Ovary (tissue), 7 donors: ENCODE measurements at regions not wholly inside any gene's neighbourhood (a gene's known extent, or its start where the extent isn't known, plus 50 kb on each side); places are given as distances from the start of the nearest gene placed in this dataset.

ENCODE experiments used
- DNase-seq, 5 donors: peaks; one replicate each; pipeline ENCODE4 v3.0.0-alpha.2; 2019 to 2020
- H3K27ac ChIP-seq, 2 donors: fragments of 200-600 bp; one replicate each; pipeline versions ENCODE4 v1.5.1 to v1.8.0; 2019 to 2022
- H3K27me3 ChIP-seq: fragments of 200-600 bp; one replicate; pipeline ENCODE4 v1.8.0; 2022
- H3K36me3 ChIP-seq: fragments of 200-600 bp; sonication (generic); one replicate; pipeline ENCODE4 v1.5.1; 2019
- H3K4me1 ChIP-seq: one replicate; pipeline ENCODE4 v1.8.1; 2013; ENCODE audit warnings: mild to moderate bottlenecking, moderate library complexity; ENCODE audit not compliant: insufficient read depth
- H3K4me3 ChIP-seq: fragments of 200-600 bp; sonication (generic); one replicate; pipeline ENCODE4 v1.5.1; 2017
- H3K9me3 ChIP-seq, 2 donors: fragments of 200-600 bp in 1 of 2; sonication (generic) in 1 of 2; one replicate each; pipeline versions ENCODE4 v1.5.1 to v1.8.1; 2013 to 2019; ENCODE audit warnings: mild to moderate bottlenecking in 1 of 2, moderate library complexity in 1 of 2
- CTCF ChIP-seq, 3 donors: fragments of 450-650 bp in 2 of 3; fragments of 200-600 bp in 1 of 3; IDR thresholded peaks; one replicate each; pipeline versions ENCODE4 v1.5.1 to v1.8.0; 2016 to 2022; ENCODE audit warnings: antibody characterized with exemption in 3 of 3, mild to moderate bottlenecking in 1 of 3
- EP300 ChIP-seq: sonication (generic); formaldehyde crosslinking; IDR thresholded peaks from one replicate; pipeline ENCODE4 v1.6.1; 2017; ENCODE audit warnings: antibody characterized with exemption
- POLR2A ChIP-seq: fragments of 450-650 bp; IDR thresholded peaks from one replicate; pipeline ENCODE4 v1.6.1; 2017; ENCODE audit warnings: antibody characterized with exemption, mild to moderate bottlenecking, moderate library complexity
- WGBS, 3 donors: extraction: QIAGEN DNeasy Blood & Tissue Kit in 1 of 3; methylation state at CpG; one replicate each; pipeline versions ENCODE4 v1.1.5 to v1.1.7; 2013 to 2017; 5-methylcytosine and 5-hydroxymethylcytosine counted together
- intact Hi-C, 4 donors: fragments of 100-400 bp; cut with DNase I; formaldehyde crosslinking; loops; one replicate each; pipeline versions ENCODE4 v1.11.0 to v1.15.1; 2022 to 2023
- donor health status: DM: no; HTN: no; CAD: no; lungs with moderate emphysema.
- donor health status: DM: no; HTN: no; CAD: no.
- donor health status: Bipolar disorder and iron deficiency.
- donor health status: DM: no; HTN: no; CAD: no.
- donor health status: DM: yes; HTN: yes; CAD: no.

GRCh38 chrX:95325185-95325584 is 1359.5 kb upstream of the DIAPH2 start:
- H3K9me3 ChIP-seq = no peaks in the 10 kb centered on the region
- no peak overlapping the region for H3K4me3 ChIP-seq
- 41 to 42% (median 42%) methylated on average over 2 of the region's 2 CpGs for WGBS, 3 donors
- H3K27me3 ChIP-seq = no peaks in the 10 kb centered on the region
- no peak overlapping the region for H3K27ac ChIP-seq
- H3K36me3 ChIP-seq = no peaks in the 10 kb centered on the region
- DNase-seq = no peak
- H3K4me1 ChIP-seq = no peaks in the 10 kb centered on the region
- intact Hi-C loops = no loop called here
- TF ChIP-seq CTCF (IDR thresholded peaks at IDR 0.05) (no peak), POLR2A (no peak), EP300 (no peak)

GRCh38 chrX:95330292-95330691 is 1354.3 kb upstream of the DIAPH2 start:
- H3K27me3 ChIP-seq = no peaks in the 10 kb centered on the region
- no peak overlapping the region for H3K27ac ChIP-seq
- H3K4me3 ChIP-seq = no peak overlapping the region
- H3K9me3 ChIP-seq = no peaks in the 10 kb centered on the region
- no peaks in the 10 kb centered on the region for H3K36me3 ChIP-seq
- no peaks in the 10 kb centered on the region for H3K4me1 ChIP-seq
- 65 to 73% (median 68%) methylated on average over 2 of the region's 2 CpGs for WGBS, 3 donors
- no peak for TF ChIP-seq EP300
- no peak for TF ChIP-seq POLR2A
- no peak for TF ChIP-seq CTCF (IDR thresholded peaks at IDR 0.05)
- intact Hi-C loops = no loop called here
- DNase-seq = no peak

- Histone ChIP-seq H3K27ac (no peak overlapping the region), H3K27me3 (no peaks in the 10 kb centered on the region), H3K9me3 (no peaks in the 10 kb centered on the region), H3K4me3 (no peak overlapping the region), H3K36me3 (no peaks in the 10 kb centered on the region), H3K4me1 (no peaks in the 10 kb centered on the region)
- TF ChIP-seq POLR2A = no peak
- intact Hi-C loops = no loop called here
- DNase-seq = no peak
- 21 to 38% (median 35%) methylated on average over 8 of the region's 8 CpGs for WGBS, 3 donors
Measured at GRCh38 chrX:95332530-95332929, 1352.1 kb upstream of the DIAPH2 start.

- Histone ChIP-seq H3K36me3 (no peaks in the 10 kb centered on the region), H3K4me3 (no peak overlapping the region), H3K27me3 (no peaks in the 10 kb centered on the region), H3K4me1 (no peaks in the 10 kb centered on the region), H3K9me3 (no peaks in the 10 kb centered on the region), H3K27ac (no peak overlapping the region)
- WGBS, 3 donors = 12 to 25% (median 21%) methylated on average over 3 of the region's 3 CpGs
- TF ChIP-seq POLR2A (no peak), EP300 (no peak), CTCF (IDR thresholded peaks at IDR 0.05) (no peak)
- intact Hi-C loops = no loop called here
- no peak for DNase-seq
Measured at GRCh38 chrX:95346856-95347255, 1337.8 kb upstream of the DIAPH2 start.

GRCh38 chrX:95350774-95351488 is 1333.7 kb upstream of the DIAPH2 start:
- no peak for TF ChIP-seq POLR2A
- TF ChIP-seq CTCF (IDR thresholded peaks at IDR 0.05) = no peak
- no peak for TF ChIP-seq EP300
- H3K9me3 ChIP-seq = no peaks in the 10 kb centered on the region
- no peak overlapping the region for H3K27ac ChIP-seq
- H3K27me3 ChIP-seq = no peaks in the 10 kb centered on the region
- WGBS, 3 donors = 44 to 52% (median 48%) methylated on average over 6 of the region's 6 CpGs
- no peaks in the 10 kb centered on the region for H3K4me1 ChIP-seq
- no peak for DNase-seq
- H3K4me3 ChIP-seq = no peak overlapping the region
- H3K36me3 ChIP-seq = no peaks in the 10 kb centered on the region
- intact Hi-C loops = no loop called here
